CD14-positive monocyte (primary cell): ENCODE measurements at regions not wholly inside any gene's neighbourhood (a gene's known extent, or its start where the extent isn't known, plus 50 kb on each side); places are given as distances from the start of the nearest gene placed in this dataset.

Experiments
- DNase-seq, 3 donors: peaks; one replicate each; pipeline ENCODE4 v3.0.0-alpha.2; 2011 to 2022
- H2AFZ ChIP-seq: 2 replicates; pipeline ENCODE4 v1.6.0; 2012; ENCODE audit warnings: mild to moderate bottlenecking, low read depth, low read length, inconsistent platforms; ENCODE audit not compliant: insufficient read depth, poor library complexity, severe bottlenecking
- H3K27ac ChIP-seq, 2 donors: 1 replicate in 1 of 2; 2 replicates in 1 of 2; pipeline ENCODE4 v1.5.1; 2012 to 2013; ENCODE audit warnings: low read length in 2 of 2, control low read depth in 1 of 2, inconsistent platforms in 1 of 2, low read depth in 1 of 2, mild to moderate bottlenecking in 1 of 2
- H3K27me3 ChIP-seq, 2 donors: one replicate each; pipeline versions ENCODE4 v1.6.0 to v1.6.1; 2011 to 2013; ENCODE audit warnings: low read length in 2 of 2; ENCODE audit not compliant: control insufficient read depth in 2 of 2, insufficient read depth in 2 of 2
- H3K36me3 ChIP-seq, 2 donors: replicated peaks in 1 of 2; 1 replicate in 1 of 2; 2 replicates in 1 of 2; pipeline versions ENCODE4 v1.5.1 to v1.6.1; 2012 to 2013; ENCODE audit warnings: low read length in 2 of 2, control low read depth in 1 of 2, inconsistent platforms in 1 of 2, mild to moderate bottlenecking in 1 of 2; ENCODE audit not compliant: insufficient read depth in 2 of 2, control insufficient read depth in 1 of 2
- H3K4me1 ChIP-seq, 2 donors: 1 replicate in 1 of 2; 2 replicates in 1 of 2; pipeline versions ENCODE4 v1.5.1 to v1.6.1; 2012 to 2013; ENCODE audit warnings: low read length in 2 of 2, control low read depth in 1 of 2, inconsistent platforms in 1 of 2, mild to moderate bottlenecking in 1 of 2, moderate library complexity in 1 of 2; ENCODE audit not compliant: insufficient read depth in 2 of 2, control insufficient read depth in 1 of 2
- H3K4me2 ChIP-seq: replicated peaks from 2 replicates; pipeline ENCODE3; 2012; ENCODE audit warnings: low read length, moderate library complexity, mild to moderate bottlenecking; ENCODE audit not compliant: poor library complexity, severe bottlenecking; ENCODE audit errors: extremely low read depth
- H3K4me3 ChIP-seq, 3 experiments: fragments of 200-600 bp in 1 of 3; sonication (generic) in 1 of 3; replicated peaks in 1 of 3; 1 replicate in 2 of 3; 2 replicates in 1 of 3; pipeline ENCODE4 v1.5.1; 2011 to 2013; ENCODE audit warnings: low read length in 3 of 3, mild to moderate bottlenecking in 3 of 3, control low read depth in 2 of 3, low read depth in 2 of 3, inconsistent platforms in 1 of 3, moderate library complexity in 1 of 3
- H3K79me2 ChIP-seq: 2 replicates; pipeline ENCODE4 v1.6.0; 2012; ENCODE audit warnings: mild to moderate bottlenecking, control low read depth, inconsistent platforms, low read length, moderate library complexity; ENCODE audit not compliant: insufficient read depth
- H3K9ac ChIP-seq: 2 replicates; pipeline ENCODE4 v1.6.0; 2017; ENCODE audit warnings: low read length, mild to moderate bottlenecking; ENCODE audit not compliant: insufficient read depth, poor library complexity, severe bottlenecking
- H3K9me3 ChIP-seq, 2 donors: replicated peaks in 1 of 2; 1 replicate in 1 of 2; 2 replicates in 1 of 2; pipeline versions ENCODE4 v1.5.1 to v1.6.1; 2012 to 2013; ENCODE audit warnings: low read length in 2 of 2, control low read depth in 1 of 2; ENCODE audit not compliant: control insufficient read depth in 1 of 2, insufficient read depth in 1 of 2
- H4K20me1 ChIP-seq: 2 replicates; pipeline ENCODE4 v1.6.0; 2012; ENCODE audit warnings: mild to moderate bottlenecking, low read length, control low read depth, moderate library complexity; ENCODE audit not compliant: insufficient read depth
- H3K27ac Mint-ChIP-seq, 7 donors: one replicate each; pipeline ENCODE4 v1.8.0; 2020; ENCODE audit warnings: mild to moderate bottlenecking in 7 of 7, mixed read lengths in 7 of 7, moderate library complexity in 6 of 7, inconsistent platforms in 2 of 7
- H3K27me3 Mint-ChIP-seq, 3 donors: one replicate each; pipeline ENCODE4 v1.8.0; 2021 to 2022; ENCODE audit warnings: low read depth in 3 of 3, mild to moderate bottlenecking in 3 of 3, mixed read lengths in 3 of 3, moderate library complexity in 3 of 3, inconsistent platforms in 1 of 3
- H3K36me3 Mint-ChIP-seq, 2 donors: one replicate each; pipeline ENCODE4 v1.8.0; 2020; ENCODE audit warnings: mixed read lengths in 2 of 2, inconsistent platforms in 1 of 2, mild to moderate bottlenecking in 1 of 2
- H3K4me1 Mint-ChIP-seq: one replicate; pipeline ENCODE4 v1.8.0; 2020; ENCODE audit warnings: mild to moderate bottlenecking, mixed read lengths
- H3K4me3 Mint-ChIP-seq, 2 donors: one replicate each; pipeline ENCODE4 v1.8.0; 2020; ENCODE audit warnings: mild to moderate bottlenecking in 2 of 2, mixed read lengths in 2 of 2, moderate library complexity in 1 of 2
- H3K9me3 Mint-ChIP-seq, 7 donors: one replicate each; pipeline ENCODE4 v1.8.0; 2020 to 2022; ENCODE audit warnings: mixed read lengths in 7 of 7, mild to moderate bottlenecking in 6 of 7, moderate library complexity in 6 of 7, inconsistent platforms in 2 of 7
- CTCF ChIP-seq: fragments of 200-600 bp; IDR thresholded peaks from one replicate; pipeline ENCODE4 v1.8.0; 2022; ENCODE audit warnings: antibody characterized with exemption, mild to moderate bottlenecking
- WGBS: methylation state at CpG from one replicate; pipeline ENCODE4 v1.1.5; 2013; ENCODE audit warnings: missing lambda C conversion rate; ENCODE audit not compliant: insufficient coverage; 5-methylcytosine and 5-hydroxymethylcytosine counted together
- intact Hi-C, 2 donors: fragments of 100-400 bp; cut with micrococcal nuclease; formaldehyde crosslinking; loops; one replicate each; pipeline versions ENCODE4 v1.15.0 to v1.15.1; 2023

GRCh38 chr2:17422061-17422460, 96.2 kb downstream of the RAD51AP2 start:
- no peaks in the 10 kb centered on the region for H3K27me3 ChIP-seq
- no peaks in the 10 kb centered on the region for H3K4me1 Mint-ChIP-seq
- no peak for DNase-seq
- no peaks in the 10 kb centered on the region for H3K79me2 ChIP-seq
- no peak overlapping the region for H3K27ac ChIP-seq
- peaks cover 0 to 1% (median 0%) of the 10 kb centered on the region in 7 donors for H3K9me3 Mint-ChIP-seq
- H3K4me3 ChIP-seq = no peak overlapping the region
- H3K4me1 ChIP-seq = no peaks in the 10 kb centered on the region
- no peaks in the 10 kb centered on the region for H3K36me3 Mint-ChIP-seq
- no peak overlapping the region for H3K27ac Mint-ChIP-seq
- no peaks in the 10 kb centered on the region for H3K36me3 ChIP-seq
- intact Hi-C loops = no loop called here
- H2AFZ ChIP-seq = no peak overlapping the region
- peaks cover 0 to 2% (median 0%) of the 10 kb centered on the region in 3 donors for H3K27me3 Mint-ChIP-seq
- H4K20me1 ChIP-seq = no peaks in the 10 kb centered on the region
- TF ChIP-seq CTCF = no peak
- H3K9ac ChIP-seq = no peak overlapping the region
- H3K9me3 ChIP-seq = no peaks in the 10 kb centered on the region
- H3K4me3 Mint-ChIP-seq = no peak overlapping the region
- no peak overlapping the region for H3K4me2 ChIP-seq

DNA sequence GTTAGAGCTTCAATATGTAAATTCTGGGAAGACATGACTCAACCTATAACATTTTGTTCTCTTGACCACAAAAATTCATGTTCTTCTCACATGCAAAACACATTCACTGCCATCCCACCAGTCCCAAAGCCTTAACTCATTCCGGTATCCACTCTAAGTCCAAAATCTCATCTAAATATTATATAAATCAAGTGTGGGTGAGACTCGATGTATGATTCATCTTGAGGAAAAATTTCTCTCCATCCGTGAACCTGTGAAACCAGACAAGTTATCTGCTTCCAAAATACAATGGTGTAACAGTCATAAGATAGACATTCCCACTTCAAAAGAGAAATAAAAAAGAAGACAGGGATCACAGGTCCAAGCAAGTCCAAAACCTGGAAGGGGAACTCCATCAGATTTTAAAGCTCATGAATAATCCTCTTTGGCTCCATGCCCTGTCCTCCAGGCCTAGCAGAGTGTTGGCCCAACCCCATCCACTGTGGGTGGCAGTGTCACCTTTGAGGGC, 101.3 kb downstream of the RAD51AP2 start:
- intact Hi-C loops = no loop called here
- H3K36me3 Mint-ChIP-seq = no peaks in the 10 kb centered on the region
- H3K4me1 Mint-ChIP-seq = no peaks in the 10 kb centered on the region
- no peak overlapping the region for H3K27ac ChIP-seq
- H3K9me3 Mint-ChIP-seq = peaks cover 0 to 4% (median 0%) of the 10 kb centered on the region in 7 donors
- peaks cover 0 to 2% (median 0%) of the 10 kb centered on the region in 3 donors for H3K27me3 Mint-ChIP-seq
- H3K79me2 ChIP-seq = no peaks in the 10 kb centered on the region
- H2AFZ ChIP-seq = no peak overlapping the region
- TF ChIP-seq CTCF = no peak
- H3K4me2 ChIP-seq = no peak overlapping the region
- H3K9ac ChIP-seq = no peak overlapping the region
- no peaks in the 10 kb centered on the region for H3K27me3 ChIP-seq
- H3K4me1 ChIP-seq = no peaks in the 10 kb centered on the region
- H3K27ac Mint-ChIP-seq = no peak overlapping the region
- H4K20me1 ChIP-seq = no peaks in the 10 kb centered on the region
- H3K36me3 ChIP-seq = no peaks in the 10 kb centered on the region
- WGBS = no CpG with 5 or more reads among the region's 3 CpGs
- H3K4me3 Mint-ChIP-seq = no peak overlapping the region
- H3K9me3 ChIP-seq = no peaks in the 10 kb centered on the region
- no peak overlapping the region for H3K4me3 ChIP-seq
- no peak for DNase-seq
